Renal pelvis (tissue), 1 donor: ENCODE measurements at regions not wholly inside any gene's neighbourhood (a gene's known extent, or its start where the extent isn't known, plus 50 kb on each side); places are given as distances from the start of the nearest gene placed in this dataset.
"Not testable (repeated sequence)": the region's sequence is repeated elsewhere in the genome, so short reads cannot be mapped to it uniquely, and the experiment has no call there.

Source experiments
- DNase-seq: peaks from one replicate; pipeline ENCODE4 v3.0.0-alpha.2; 2013

DNA sequence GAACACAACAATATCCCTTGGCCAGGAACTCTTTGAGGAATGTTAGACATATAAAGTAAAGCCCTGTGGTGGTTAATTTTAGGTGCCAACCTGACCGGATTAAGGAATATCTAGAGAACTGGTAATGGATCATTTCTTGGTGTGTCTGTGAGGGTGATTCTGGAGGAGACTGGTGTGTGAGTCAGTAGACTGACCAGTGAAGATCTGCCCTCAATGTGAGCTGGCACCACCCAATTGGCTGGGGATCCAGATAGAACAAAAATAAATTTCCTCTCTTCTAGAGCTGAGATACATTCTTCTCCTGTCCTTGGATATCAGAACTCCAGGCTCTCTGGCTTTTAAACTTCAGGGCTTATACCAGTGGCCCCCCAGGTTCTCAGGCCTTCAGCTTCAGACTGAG, 56.2 kb upstream of the TNPO1 start:
- no peak for DNase-seq

DNA sequence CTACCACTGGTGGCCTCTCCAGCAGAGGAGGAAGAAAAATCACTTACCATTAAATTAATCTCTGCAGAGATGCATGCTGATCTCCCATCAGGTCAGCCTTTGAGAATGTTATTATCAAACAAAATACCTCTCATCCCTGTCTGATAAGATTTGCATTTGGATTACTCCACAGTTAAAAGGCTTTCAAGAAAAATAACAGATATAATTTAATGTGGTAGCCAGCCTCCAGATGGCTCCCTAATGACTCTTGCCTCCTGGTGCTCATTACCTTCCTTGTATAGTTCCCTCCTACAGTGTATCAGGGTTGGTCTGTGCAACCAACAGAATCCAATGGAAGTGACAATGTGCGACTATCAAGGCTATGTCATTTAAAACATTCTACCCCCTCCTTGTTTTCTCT, 63.6 kb upstream of the TNPO1 start:
- no peak for DNase-seq

DNA sequence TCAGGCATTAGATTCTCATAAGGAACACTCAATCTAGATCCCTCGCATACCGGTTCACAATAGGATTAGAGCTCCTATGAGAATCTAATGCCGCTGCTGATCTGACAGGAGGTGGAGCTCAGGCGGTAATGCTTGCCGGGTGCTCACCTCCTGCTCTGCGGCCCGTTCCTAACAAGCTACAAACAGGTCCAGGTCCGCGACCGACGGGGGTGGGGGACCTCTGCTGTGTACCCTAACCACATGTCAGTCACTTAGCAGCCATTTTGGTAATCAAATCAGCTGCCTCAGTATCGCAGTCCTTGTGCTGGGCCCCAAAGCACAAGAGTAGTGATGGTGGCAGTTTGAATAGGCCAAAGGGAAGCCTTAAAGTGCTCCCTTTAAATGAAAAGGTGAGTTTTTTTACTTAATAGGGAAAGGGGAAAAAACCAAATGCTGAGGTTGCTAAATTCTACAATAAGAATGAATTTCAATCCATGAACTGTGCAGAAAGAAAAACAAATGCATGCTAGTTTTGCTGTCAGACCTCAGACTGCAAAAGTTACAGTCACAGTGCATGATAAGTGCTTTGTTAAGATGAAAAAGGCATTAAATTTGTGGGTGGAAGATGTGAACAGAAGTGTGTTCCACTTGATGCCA, 67.0 kb upstream of the TNPO1 start:
- DNase-seq = no peak

DNA sequence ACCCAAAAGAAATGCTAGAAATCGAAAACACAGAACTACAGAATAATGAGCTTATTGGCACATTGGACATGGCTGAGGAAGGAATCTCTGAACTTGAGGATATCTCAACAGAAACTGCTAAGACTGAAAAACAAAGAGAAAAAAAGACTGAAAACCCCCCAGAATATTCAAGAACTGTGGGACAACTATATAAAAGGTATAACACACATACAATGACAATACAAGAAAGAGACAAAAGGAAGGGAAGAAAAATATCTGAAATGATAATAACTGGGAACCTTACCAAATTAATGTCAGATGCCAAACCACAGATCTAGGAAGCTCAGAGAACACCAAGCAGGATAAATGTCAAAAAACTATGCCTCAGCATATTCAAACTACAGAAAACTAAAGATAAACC, 68.6 kb upstream of the TNPO1 start:
- DNase-seq = no peak

DNA sequence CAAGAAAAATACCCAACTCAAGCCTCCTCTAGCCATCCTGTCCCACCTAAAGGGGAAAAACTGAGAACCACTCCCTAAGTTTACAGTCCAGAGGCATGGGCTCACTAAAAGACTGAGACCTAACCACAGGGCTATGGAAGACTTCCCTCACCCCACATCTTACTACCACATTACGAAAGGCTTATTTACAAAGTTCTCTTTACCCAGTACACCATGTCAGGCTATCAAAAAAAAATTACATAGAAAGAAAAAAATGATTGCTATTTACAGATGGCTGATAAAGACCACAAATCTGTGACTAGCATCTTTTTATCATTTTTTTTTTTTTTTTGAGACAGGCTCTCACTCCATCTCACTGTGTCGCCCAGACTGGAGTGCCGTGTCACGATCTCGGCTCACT, 69.7 kb upstream of the TNPO1 start:
- no peak for DNase-seq

DNA sequence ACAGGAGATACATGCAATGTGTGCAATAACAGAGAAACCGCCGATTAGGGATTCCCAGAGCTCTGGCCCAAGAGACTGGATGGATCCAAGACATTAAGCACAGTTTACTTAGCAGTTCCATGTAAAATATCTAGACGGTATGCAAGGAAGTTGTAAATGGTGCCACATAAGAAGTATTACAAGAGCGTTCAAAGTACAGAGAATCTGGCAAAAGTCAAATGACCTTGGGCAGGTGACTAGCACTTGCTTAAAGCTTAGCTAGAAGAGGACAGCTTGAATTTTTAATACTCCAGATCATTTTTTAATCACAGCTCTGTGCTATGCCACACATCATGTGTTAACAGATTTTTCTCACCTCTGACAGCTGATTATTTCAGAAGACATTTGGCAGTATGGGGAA, 72.3 kb upstream of the TNPO1 start:
- DNase-seq = no peak

DNA sequence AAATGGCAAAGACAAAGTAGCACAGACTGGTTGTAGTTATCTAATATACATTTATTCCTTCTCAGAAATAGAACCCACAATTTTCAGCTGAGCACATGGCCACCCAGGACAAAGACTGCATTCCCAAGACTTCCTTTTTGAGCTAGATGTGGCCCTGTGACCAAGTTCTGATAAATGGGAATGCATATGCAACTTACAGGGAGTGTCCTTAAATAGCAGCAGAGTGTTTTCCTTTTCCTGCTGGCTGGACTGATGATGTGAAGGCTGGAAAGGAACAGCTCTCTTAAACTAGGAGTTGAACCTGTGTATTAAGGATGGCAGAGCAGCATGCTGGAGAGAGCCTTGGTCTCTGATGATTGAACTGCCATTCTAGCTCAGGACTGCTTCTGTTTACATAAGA, 74.7 kb upstream of the TNPO1 start:
- DNase-seq = no peak

DNA sequence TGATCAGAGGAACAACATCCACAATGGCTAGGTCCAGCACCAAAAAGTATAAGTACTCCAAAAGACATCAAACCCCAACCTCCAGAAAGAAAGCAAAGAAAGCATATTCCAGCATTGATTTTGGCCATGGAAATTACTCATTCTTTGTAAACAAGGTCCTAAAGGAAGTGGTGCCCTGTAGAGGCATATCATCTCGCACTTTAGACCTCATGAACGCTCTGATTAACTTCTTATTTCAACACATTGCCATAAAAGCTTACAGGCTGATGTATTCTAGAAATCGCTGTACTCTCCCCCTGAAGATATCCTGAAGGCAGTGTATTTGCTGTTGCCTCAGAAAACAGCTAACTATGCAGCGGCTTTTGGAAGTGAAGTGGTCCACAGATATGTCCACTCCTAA, 82.7 kb upstream of the TNPO1 start:
- DNase-seq = no peak

DNA sequence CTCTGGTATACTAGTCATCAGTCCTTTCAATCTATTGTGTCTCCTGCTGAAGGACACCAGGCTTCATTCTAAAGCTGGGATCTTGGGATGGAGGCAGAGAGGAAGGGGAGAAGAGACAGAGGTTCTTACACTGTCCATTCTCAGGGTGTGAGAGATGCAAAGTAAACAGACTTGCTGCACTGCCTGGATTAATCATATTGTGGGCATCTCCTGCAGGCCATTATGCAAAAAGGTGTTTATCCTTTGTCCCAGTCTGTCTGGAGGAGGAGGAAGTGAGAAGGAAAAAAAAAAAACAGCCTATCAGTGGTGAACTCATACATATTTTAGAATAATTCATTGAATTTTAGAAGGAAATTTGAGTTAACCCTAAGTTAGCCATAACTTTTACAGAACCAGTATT, 92.9 kb upstream of the TNPO1 start:
- no peak for DNase-seq

DNA sequence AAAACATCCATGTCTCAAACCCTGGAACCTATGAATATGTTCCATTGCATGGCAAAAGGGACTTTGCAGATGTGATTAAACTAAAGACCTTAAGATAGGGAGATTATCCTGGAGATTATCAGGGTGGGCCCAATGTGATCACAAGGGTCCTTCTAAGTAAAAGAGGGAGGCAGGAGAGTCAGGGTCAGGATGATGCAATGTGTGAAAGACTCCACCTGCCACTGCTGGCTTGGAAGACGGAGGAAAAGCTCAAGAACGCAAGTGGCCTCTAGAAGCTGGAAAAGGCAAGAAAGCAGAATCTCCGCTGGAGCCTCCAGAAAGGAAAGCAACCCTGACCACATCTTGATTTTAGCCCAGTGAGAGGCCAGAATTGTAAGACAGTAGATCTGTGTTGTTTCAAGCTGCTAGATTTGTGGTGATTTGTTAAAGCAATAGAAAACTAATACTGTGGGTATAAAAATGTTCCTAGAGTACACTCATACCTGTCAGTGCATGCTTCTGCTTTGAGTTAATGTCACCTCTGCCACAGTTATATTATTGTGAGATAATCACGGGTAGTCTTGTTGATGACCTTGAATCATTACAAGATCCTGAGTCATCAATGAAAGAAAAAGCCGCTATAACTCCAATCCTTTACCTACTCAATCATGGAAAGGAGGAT, 93.5 kb upstream of the TNPO1 start:
- DNase-seq = no peak

DNA sequence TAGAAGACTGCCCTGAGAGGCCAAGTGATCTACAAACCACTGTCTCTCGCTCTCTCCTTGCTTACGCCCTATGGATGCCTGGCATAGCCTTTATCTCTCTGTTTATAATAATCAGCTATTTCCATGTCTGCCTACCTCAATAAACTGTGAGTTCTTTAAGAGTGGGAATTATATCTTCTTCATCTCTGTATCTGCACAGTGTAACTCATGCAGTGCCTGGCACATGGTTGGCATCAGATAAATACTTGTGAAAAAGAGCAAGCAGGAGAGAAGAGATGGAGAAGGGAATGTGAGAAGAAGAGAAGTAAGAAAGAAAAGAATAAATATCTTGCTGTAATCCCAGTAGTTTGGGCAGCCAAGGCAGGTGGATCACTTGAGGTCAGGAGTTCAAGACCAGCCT, 94.6 kb upstream of the TNPO1 start:
- no peak for DNase-seq

DNA sequence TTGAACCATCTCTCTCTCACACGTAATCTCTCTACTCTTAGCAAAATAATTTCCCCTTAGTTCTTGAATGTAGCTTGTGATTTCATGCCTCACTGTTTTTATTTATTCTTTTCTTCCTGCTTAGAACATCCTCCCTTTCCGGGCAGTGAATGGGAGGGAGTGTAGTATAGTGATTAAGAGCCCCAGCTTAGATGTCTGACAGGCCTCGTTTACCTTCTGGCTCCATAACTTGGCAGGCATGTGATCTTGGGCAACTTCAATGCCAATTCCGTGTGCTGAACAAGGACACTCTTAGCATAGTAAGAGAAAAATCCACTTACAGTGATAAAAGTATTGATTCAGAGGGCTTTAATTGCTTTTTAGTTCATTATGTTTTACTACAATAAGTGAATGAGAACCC, 96.3 kb upstream of the TNPO1 start:
- no peak for DNase-seq

DNA sequence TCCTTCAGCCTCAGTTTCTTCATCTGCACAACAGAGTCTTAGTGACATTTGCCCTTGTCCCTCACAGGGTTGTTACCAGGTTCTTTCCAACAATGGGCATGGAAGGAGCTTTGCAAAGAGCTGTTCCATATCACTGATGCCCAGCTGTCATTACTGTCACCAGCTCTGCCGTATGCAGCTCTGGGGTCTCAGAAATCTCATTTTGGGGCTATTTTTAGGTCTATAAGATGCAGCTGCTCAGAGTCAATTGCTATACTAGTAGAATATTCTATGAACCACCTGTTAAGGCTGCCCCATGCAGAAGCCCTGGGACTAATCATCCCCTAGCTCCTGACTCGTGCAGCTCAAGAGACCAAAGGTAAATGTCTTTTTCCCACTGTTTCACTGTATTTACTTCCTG, 105.1 kb upstream of the TNPO1 start:
- no peak for DNase-seq

DNA sequence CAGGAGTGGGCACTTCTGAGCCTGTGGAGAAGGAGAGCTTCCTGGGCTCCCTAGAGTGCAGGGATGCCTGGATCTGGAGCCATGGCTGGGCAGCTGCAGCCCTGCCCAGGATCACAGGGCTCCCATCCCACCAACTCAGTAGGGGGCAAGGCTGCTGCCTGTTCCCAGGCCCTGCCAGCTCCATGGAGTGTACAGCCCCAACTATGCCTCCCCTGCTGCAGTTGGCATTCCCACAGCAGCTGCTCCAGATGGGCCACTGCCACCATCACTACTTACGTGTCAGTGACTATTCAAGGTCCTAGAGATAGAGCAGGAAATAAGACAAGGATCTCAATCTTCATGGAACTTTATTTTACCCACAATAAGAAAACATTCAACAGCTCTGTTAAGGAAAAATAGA, 107.1 kb upstream of the TNPO1 start:
- no peak for DNase-seq

DNA sequence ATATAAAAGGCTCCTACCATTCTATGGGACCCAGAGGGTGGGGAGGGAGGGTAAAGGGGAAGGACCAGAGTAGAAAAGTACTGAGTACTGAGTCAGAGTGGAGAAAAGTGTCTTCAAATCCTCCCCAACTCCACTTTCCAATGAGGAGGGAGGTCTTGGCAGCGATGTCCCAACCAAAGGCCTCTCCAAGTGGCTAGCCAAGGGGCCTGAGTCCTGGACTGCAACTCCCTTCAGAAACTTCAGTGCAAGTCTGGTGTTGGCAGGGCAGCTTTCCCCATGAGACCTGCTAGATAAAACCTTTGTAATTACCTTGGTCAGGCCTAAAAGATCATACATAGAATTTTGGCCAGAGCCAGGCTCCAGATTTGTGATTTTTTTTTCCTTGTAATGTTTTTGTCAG, 111.3 kb upstream of the TNPO1 start:
- DNase-seq = no peak

DNA sequence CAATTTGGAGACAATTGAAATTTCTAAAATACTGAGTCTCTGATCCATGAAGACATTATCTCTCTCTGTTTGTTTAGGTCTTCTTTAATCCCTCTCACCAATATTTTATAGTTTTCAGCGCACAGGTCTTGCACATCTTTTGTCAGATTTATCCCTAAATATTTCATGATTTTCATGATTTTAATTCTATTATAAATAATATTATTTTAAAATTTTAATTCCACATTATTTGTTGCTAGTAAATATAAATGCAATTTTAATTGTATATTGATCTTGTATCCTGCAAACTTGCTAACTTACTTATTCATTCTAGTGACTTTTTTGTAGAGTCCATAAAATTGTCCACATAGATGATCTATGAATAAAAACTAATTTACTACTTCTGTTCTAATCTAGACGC, 112.6 kb upstream of the TNPO1 start:
- DNase-seq = no peak

DNA sequence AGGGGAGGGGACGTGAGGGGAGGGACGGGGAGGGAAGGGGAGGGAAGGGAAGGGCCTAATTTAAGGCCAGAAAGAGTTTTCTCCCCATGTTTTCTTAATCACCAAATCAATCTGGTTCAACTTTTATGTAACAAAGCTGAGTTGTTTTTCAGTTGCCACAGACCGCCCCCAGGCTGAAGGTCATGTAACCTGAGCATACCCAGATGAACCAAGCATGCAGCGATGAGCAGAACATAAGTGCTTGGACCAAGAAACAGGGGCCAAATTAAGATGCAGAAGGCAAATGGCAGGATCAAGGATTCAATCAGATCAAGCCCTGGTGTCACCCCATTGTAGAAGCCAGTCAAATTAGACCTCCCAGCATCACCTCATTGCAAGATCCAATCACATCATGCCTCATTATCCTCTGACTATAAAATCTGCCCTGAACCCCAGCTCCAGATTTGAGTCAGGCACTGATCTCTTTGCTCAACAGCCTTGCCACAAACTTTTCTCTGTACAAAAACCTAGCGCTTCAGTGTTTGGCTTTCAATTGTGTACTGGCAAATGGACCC, 113.5 kb upstream of the TNPO1 start:
- DNase-seq = no peak

DNA sequence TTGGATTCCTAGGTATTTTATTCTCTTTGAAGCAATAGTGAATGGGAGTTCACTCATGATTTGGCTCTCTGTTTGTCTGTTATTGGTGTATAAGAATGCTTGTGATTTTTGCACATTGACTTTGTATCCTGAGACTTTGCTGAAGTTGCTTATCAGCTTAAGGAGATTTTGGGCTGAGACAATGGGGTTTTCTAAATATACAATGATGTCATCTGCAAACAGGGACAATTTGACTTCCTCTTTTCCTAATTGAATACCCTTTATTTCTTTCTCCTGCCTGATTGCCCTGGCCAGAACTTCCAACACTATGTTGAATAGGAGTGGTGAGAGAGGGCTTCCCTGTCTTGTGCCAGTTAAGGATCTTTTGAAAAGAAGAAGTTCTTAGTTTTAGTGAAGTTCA, 114.4 kb upstream of the TNPO1 start:
- DNase-seq = not testable (repeated sequence)

DNA sequence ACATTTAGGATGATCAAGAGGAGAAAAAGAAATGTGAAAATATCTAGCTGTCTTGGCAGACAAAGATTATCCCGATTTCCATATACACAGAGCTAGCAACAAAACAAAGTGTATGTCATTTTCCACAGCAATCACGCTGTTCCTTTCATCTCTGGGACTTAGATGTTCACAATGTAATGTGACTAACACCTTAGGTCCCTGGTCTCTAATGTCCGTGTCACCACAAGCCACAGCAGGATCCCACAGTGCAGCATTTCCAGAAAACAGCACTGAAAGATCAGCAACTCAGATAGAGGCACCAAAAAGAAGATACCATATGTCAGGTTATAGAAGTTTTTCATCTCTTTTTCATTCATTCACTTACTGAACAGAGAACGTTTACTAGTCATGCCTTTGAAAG, 118.0 kb upstream of the TNPO1 start:
- no peak for DNase-seq

DNA sequence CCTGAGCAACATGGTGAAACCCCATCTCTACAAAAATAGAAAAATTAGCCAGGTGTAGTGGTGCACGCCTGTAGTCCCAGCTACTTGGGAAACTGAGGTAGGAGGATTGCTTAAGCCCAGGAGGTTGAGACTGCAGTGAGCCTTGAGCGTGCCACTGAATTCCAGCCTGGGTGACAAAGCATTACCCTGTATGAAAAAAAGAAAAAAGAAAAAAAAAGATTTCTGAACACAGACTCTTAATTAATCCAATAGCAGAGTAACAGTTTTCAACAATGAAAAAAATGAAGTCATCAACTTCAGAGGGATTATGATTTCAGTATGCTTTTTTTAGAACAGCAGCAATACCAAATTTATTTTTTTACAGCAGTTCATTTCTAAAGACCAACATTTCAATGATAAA, 118.8 kb upstream of the TNPO1 start:
- DNase-seq = no peak

DNA sequence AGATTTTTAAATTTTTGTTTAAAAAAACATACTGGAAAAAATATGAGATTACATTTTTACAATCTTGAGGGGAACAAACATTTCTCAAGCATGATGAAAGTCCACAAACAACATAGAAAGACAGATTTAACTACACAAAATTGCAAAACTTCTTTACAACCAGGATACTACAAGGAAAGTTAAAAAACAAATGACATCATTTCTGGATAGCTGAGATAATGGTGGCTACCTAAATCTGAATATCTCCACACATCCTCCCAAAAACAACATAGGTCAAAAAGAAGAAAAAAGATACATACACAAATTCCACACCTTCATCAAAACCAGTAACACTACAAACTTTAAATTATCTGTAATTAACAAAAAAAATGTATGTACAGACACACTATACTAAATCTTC, 120.8 kb upstream of the TNPO1 start:
- DNase-seq = no peak

DNA sequence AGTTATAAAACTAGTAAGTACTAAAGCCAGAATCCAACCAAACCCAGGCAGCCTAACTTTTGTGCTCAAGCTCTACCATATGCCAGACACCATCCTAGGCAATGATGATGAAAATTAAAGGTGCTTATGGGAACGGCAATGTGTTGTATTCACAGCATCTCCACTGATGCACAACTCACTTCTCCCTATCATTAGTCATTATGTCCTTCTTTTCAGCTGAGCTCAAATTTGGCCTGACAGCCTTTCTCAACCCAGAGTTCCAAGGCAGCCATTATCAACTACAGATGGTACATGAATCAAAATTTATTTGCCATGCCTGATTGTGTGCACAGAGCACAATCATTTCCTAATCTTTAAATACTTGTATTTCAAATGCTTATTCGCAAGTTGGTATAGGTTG, 121.6 kb upstream of the TNPO1 start:
- no peak for DNase-seq

DNA sequence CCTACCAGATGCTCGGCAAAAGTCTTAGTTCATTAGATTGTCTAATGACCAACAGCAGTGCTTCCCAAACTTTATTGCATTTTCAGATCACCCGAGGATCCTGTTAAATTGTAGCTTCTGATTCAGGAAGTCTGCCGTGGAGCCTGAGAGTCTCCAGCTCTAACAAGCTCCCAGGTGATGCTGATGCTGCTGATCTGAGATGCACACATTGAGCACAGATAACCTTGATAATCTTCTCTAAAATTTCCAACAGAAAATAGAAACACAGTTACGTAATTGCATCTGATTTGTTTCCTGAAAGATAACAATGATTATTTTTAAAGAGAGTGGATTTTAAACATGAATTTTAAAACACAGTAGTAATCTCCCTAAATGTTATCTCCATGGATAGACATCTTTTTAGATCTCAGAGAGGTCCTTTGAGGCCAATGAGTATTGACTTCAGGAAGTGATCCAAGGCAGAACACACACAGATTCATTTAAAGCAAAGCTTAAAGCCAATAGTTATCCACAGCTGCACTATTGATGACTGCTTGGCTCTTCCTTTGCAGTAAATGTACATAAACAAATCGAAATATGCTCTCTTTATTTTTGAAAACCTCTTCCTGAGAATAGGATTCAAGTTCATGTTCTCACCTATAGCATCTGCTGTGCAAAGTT, 122.8 kb upstream of the TNPO1 start:
- DNase-seq = no peak
